Omental fat pad (tissue), 3 donors: ENCODE measurements at regions not wholly inside any gene's neighbourhood (a gene's known extent, or its start where the extent isn't known, plus 50 kb on each side); places are given as distances from the start of the nearest gene placed in this dataset.
A peak's percentile ranks its signal among the peaks of the same experiment; 100 is the strongest.

Experiments used
- ATAC-seq: fragments of 150-250 bp; one replicate; pipeline ENCODE4 v1.9.1; 2016; ENCODE audit warnings: mild to moderate bottlenecking, moderate library complexity; ENCODE audit not compliant: low FRiP score
- DNase-seq: peaks from one replicate; pipeline ENCODE4 v3.0.0-alpha.2; 2019; ENCODE audit warnings: low spot score
- TF ChIP-seq, protein P1 (sequence below), 3 donors: fragments of 450-650 bp; IDR thresholded peaks; one replicate each; pipeline ENCODE4 v1.5.1; 2016 to 2017; ENCODE audit warnings: antibody characterized with exemption in 3 of 3, mild to moderate bottlenecking in 3 of 3, moderate library complexity in 2 of 3

DNA sequence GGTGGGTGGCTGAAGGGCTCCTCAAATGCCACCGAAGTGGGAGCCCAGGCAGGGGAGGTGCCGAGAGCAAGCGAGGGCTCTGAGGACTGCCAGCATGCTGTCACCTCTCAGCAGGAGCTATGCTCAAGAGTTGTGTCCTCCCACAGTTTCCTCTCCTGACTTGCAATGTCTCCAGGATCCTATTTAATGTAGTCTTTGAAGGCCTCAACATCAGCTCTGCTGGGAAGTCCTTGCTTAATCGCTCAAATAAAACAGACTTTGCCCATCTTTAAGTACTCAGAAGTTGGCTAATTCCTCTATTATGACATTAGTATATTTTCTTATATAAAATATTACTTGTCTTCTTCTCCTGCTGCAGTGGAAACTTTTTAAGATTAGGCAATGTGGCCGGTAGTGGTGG, 154.2 kb upstream of the NRIP1 start:
- no peak for ATAC-seq
- TF ChIP-seq, protein P1, sequence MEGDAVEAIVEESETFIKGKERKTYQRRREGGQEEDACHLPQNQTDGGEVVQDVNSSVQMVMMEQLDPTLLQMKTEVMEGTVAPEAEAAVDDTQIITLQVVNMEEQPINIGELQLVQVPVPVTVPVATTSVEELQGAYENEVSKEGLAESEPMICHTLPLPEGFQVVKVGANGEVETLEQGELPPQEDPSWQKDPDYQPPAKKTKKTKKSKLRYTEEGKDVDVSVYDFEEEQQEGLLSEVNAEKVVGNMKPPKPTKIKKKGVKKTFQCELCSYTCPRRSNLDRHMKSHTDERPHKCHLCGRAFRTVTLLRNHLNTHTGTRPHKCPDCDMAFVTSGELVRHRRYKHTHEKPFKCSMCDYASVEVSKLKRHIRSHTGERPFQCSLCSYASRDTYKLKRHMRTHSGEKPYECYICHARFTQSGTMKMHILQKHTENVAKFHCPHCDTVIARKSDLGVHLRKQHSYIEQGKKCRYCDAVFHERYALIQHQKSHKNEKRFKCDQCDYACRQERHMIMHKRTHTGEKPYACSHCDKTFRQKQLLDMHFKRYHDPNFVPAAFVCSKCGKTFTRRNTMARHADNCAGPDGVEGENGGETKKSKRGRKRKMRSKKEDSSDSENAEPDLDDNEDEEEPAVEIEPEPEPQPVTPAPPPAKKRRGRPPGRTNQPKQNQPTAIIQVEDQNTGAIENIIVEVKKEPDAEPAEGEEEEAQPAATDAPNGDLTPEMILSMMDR (IDR thresholded peaks at IDR 0.05) = no peak
- no peak for DNase-seq

DNA sequence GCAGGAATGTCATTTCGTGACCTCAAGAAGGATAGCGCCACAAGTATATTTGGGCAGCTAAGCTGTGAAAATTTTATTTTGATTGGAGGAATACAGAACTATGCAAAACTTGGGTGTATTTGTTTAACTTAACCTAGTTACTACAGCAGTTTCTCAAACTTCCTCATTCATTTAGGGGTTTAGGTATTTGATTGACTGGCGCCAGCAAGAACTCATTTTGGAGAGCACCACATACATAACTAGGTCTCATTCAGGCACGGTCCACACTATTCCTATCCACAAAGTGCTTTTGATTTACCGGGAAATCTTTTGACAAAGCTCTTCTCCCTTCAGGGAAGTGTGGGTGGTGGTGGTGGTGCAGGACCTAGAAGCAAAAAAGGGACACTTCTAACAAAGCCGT, 155.1 kb upstream of the NRIP1 start:
- DNase-seq (no peak), ATAC-seq (no peak)
- TF ChIP-seq, protein P1 (IDR thresholded peaks at IDR 0.05) = no peak

DNA sequence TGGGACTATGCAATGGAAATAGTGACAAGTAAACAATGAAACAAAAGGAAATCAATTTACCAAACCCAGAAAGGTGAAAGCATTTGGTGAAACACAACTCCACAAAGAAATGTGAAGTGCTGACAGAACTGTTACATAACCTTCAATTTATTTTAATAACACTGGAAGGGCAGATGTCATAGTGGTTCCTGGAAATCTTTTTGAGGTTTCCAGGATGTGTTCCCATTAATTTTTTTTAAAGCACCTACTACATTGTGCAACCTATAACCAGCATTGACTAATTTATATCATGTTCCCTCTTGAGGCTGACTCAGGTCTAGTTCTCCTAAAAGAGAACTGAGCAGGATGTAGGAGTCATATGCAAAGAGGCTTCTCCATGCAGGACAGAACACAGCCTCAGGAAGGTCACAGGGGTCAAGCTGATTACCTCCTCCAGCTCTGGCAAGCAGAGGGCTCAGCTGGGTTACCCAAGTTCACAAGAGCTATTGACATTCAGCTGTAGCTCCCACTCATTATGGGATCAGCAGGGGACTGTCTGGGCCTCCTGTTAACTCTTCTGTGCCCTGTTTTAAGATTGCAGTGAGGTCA, 157.1 kb upstream of the NRIP1 start:
- TF ChIP-seq, protein P1 (IDR thresholded peaks at IDR 0.05) = no peak
- DNase-seq (no peak), ATAC-seq (peak; percentile 97)

DNA sequence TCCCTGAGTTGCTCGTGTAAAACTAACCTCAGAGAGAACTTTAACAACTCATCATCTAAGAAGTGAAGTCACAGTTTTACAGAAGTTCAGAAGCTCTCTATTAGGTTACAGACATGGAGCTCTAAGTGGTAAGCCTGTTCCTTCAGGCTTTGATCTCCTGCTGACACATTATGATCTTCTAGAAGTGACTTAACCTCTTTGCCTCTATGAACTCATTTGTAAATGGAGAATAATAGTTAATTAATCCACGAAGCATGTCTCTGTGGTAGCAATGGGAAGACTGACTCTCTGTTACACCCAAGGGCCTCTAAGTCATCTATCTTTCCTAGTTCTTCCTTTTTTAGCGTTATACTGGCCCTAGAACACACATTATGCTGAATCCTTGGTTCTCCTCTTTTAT, 157.9 kb upstream of the NRIP1 start:
- ATAC-seq (no peak), DNase-seq (no peak)
- TF ChIP-seq, protein P1 (IDR thresholded peaks at IDR 0.05) = no peak

DNA sequence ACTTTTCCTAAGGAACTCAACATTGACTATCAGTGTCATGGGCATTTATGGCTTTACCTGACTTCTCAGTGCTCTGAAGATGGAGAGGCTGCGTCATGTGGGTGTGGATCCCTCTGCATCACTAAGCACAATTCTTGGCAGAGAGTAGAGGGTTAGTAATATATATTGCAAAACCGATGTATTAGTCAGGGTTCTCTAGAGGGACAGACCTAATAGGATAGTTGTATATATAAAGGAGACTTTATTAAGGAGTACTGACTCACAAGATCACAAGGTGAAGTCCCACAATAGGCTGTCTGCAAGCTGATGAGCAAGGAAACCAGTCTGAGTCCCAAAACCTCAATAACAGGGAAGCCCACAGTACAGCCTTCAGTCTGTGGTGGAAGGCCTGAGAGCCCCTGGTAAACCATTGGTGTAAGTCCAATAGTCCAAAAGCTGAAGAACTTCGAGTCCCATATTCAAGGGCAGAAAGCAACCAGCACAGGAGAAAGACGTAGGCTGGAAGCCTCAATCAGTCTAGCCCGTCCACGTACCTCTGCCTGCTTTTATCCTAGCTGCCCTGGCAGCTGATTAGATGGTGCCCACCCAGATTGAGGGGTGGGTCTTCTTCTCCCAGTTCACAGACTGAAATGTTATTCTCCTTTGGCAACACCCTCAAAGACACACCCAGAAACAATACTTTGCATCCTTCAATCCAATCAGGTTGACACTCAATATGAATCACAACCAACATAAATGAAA, 159.7 kb upstream of the NRIP1 start:
- ATAC-seq = peak; percentile 72
- no peak for DNase-seq
- TF ChIP-seq, protein P1 (IDR thresholded peaks at IDR 0.05) = no peak

DNA sequence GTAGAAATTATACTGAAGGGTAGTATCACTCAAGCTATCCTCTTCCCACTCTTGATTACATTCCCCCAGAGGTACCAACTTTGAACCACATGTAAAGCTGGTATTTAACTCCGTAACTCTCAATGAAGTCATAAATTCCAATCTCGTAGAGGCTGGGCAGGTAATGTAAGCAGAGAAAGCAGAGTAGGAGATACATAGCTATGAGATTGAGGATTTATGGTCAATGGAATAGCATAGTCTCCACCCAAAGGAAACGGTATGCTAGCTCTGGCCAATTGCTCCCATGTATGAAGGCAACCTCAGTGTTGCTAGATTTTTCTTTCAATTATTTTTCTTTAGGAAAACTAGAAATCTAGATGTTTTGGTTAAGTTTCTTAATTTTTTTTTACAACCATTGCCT, 163.1 kb upstream of the NRIP1 start:
- no peak for ATAC-seq
- DNase-seq = no peak
- TF ChIP-seq, protein P1 (IDR thresholded peaks at IDR 0.05) = no peak

DNA sequence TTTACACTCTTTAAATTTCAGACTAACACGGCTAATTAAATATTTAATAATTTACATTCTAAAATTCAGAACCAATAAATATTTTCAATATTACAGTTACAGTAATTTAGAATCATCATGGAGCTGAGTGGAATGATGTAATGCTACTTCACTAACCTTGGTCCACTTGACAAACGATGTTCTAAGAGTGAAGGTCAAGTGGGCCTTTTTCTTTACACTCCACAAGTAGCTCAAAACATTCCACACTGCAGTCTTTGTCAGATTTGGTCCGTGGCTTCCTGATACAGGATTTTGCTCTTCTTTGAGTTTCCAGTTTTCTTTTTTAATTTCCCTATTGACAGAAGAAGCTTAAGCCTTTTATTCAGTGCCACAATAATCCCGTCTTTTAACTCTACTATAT, 164.6 kb upstream of the NRIP1 start:
- DNase-seq (no peak), ATAC-seq (no peak)
- TF ChIP-seq, protein P1 (IDR thresholded peaks at IDR 0.05) = no peak
